ENCODE measurements at regions not wholly inside any gene's neighbourhood (a gene's known extent, or its start where the extent isn't known, plus 50 kb on each side); places are given as distances from the start of the nearest gene placed in this dataset.

DNA sequence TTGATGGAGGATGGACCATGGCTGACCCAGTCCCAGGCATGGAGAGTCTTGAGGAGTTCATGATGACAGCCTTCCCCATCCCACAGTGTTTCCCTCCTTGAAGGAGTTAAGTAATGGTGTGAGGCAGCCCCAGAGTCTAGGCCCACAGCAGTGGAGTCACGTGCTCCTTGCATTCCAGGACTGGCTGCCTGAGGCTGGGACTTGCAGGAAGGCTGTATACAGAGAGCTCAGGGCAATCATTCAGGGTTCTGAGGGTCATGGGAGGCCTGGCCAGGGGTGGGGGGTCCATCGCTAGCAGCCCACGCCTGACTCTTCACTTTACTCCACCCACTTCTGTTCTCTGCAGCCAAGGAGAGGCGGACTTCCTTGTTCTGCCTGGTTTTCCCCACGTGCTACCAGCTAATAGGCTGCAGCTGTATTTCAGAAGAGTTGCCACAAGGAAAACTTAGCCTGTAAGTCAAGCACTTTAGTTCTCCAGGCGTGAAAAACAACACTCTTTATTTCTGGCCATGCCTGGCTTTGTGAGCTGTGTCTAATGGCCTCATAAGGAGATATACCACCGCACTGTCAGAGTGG is 272.5 kb downstream of the DHX35 start:
- H3K36me3 Mint-ChIP-seq (ENCODE audit: low read depth): no peaks in the 10 kb centered on the region
- H3K27ac Mint-ChIP-seq: no peak overlapping the region
- no peaks in the 10 kb centered on the region for H3K4me1 Mint-ChIP-seq (ENCODE audit: low read depth)
- peaks cover 6% of the 10 kb centered on the region for H3K27me3 Mint-ChIP-seq
- no peak for DNase-seq
- no peaks in the 10 kb centered on the region for H3K9me3 Mint-ChIP-seq
- no peak overlapping the region for H3K4me3 Mint-ChIP-seq

DNA sequence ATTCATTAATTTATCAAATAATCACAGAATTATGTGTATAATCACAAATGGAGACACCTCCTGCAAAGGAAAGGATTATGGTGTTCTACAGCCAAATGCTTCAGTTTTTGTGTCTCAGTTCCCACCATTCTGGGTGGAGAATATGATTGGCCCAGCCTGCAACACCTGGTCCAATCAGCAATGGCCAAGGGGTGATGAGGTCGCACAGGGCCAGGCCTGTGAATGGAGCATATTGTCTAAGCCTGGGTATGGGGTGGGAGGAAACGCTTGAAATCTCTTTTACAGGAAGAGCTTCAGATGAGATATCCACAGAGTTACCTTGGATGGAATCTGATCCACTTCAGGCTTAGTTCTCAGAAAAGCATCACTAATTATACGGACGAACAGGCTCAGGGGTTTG is 271.6 kb downstream of the DHX35 start:
- H3K9me3 Mint-ChIP-seq: no peaks in the 10 kb centered on the region
- H3K4me1 Mint-ChIP-seq (ENCODE audit: low read depth): no peaks in the 10 kb centered on the region
- no peaks in the 10 kb centered on the region for H3K36me3 Mint-ChIP-seq (ENCODE audit: low read depth)
- H3K27me3 Mint-ChIP-seq: peaks cover 6% of the 10 kb centered on the region
- H3K27ac Mint-ChIP-seq: no peak overlapping the region
- no peak for DNase-seq
- H3K4me3 Mint-ChIP-seq: no peak overlapping the region

- Mint-ChIP-seq H3K27me3 (peaks cover 9% of the 10 kb centered on the region), H3K4me3 (no peak overlapping the region), H3K4me1 (ENCODE audit: low read depth) (no peaks in the 10 kb centered on the region), H3K27ac (no peak overlapping the region), H3K9me3 (no peaks in the 10 kb centered on the region), H3K36me3 (ENCODE audit: low read depth) (no peaks in the 10 kb centered on the region)
- DNase-seq: no peak
Observed at GRCh38 chr20:39227416-39227815, 265.3 kb downstream of the DHX35 start.

- Mint-ChIP-seq H3K36me3 (ENCODE audit: low read depth) (no peaks in the 10 kb centered on the region), H3K9me3 (no peaks in the 10 kb centered on the region), H3K4me3 (no peak overlapping the region), H3K27me3 (peaks cover 9% of the 10 kb centered on the region), H3K4me1 (ENCODE audit: low read depth) (no peaks in the 10 kb centered on the region), H3K27ac (no peak overlapping the region)
- no peak for DNase-seq
Observed at GRCh38 chr20:39225978-39226377, 263.8 kb downstream of the DHX35 start.

DNA sequence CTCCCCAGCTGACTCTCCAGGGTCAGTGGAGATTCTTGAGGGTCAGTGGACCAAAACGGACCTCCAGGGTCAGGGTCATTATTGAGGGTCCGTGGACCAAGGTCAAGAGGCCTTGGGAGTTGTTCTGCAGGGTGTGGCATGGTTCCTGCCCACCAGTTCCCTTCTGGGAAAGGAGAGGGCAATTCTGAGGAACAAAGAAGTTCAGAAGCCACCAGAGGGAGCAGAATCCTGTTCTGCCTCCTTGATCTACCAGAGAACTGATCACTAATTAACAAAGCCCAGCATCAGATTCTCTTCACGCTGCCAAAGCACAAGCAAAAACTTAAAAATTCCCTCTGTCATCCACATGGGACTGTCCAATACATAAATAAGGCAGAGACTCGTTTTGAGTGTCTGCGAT is 263.4 kb downstream of the DHX35 start:
- Mint-ChIP-seq H3K27ac (no peak overlapping the region), H3K9me3 (no peaks in the 10 kb centered on the region), H3K36me3 (ENCODE audit: low read depth) (no peaks in the 10 kb centered on the region), H3K27me3 (peaks cover 14% of the 10 kb centered on the region), H3K4me3 (no peak overlapping the region), H3K4me1 (ENCODE audit: low read depth) (no peaks in the 10 kb centered on the region)
- no peak for DNase-seq

DNA sequence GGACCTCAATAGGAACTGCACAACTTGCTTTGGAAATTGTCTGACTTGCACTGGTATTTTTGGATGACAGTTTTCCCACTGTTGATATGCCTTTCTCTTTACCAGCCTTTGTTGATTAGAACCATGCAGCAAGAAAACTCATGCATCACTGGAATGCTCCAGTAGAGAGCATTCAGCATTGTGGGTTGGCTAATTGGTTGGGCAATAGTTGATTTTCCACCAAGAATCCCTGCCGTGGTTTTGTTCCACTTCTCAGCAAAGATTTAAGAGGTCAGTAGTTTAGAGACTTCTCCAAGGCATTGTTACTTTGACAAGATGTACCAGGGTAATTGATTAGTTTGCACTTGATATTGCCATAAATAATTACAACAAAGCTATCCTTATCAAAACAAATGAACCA is 260.0 kb downstream of the DHX35 start:
- H3K4me3 Mint-ChIP-seq: no peak overlapping the region
- no peak overlapping the region for H3K27ac Mint-ChIP-seq
- no peak for DNase-seq
- H3K27me3 Mint-ChIP-seq: peaks cover 17% of the 10 kb centered on the region
- no peaks in the 10 kb centered on the region for H3K4me1 Mint-ChIP-seq (ENCODE audit: low read depth)
- H3K36me3 Mint-ChIP-seq (ENCODE audit: low read depth): no peaks in the 10 kb centered on the region
- H3K9me3 Mint-ChIP-seq: no peaks in the 10 kb centered on the region

DNA sequence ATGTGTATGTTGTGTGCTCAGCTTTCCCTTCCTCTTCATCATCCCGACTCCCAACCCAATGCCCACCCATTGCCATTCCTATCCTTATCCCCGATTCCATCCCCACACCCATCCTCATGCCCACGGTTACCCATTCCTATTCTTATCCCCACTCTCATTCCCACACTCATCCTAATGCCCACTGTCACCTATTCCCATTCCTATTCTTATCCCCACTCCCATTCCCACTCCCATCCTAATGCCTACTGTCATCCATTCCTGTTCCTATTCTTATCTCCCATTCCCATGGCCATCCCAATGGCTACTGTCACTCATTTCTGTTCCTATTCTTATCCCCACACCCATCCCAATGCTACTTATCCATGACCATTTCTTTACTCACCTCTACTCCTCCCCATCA is 254.1 kb downstream of the DHX35 start:
- no peaks in the 10 kb centered on the region for H3K9me3 Mint-ChIP-seq
- H3K4me1 Mint-ChIP-seq (ENCODE audit: low read depth): no peaks in the 10 kb centered on the region
- peaks cover 23% of the 10 kb centered on the region for H3K27me3 Mint-ChIP-seq
- DNase-seq: no peak
- no peak overlapping the region for H3K4me3 Mint-ChIP-seq
- H3K36me3 Mint-ChIP-seq (ENCODE audit: low read depth): no peaks in the 10 kb centered on the region
- no peak overlapping the region for H3K27ac Mint-ChIP-seq

GRCh38 chr20:39214828-39215227 is 252.7 kb downstream of the DHX35 start:
- no peak overlapping the region for H3K4me3 Mint-ChIP-seq
- DNase-seq: no peak
- no peaks in the 10 kb centered on the region for H3K9me3 Mint-ChIP-seq
- peaks cover 15% of the 10 kb centered on the region for H3K27me3 Mint-ChIP-seq
- H3K27ac Mint-ChIP-seq: no peak overlapping the region
- H3K36me3 Mint-ChIP-seq (ENCODE audit: low read depth): no peaks in the 10 kb centered on the region
- no peaks in the 10 kb centered on the region for H3K4me1 Mint-ChIP-seq (ENCODE audit: low read depth)

DNA sequence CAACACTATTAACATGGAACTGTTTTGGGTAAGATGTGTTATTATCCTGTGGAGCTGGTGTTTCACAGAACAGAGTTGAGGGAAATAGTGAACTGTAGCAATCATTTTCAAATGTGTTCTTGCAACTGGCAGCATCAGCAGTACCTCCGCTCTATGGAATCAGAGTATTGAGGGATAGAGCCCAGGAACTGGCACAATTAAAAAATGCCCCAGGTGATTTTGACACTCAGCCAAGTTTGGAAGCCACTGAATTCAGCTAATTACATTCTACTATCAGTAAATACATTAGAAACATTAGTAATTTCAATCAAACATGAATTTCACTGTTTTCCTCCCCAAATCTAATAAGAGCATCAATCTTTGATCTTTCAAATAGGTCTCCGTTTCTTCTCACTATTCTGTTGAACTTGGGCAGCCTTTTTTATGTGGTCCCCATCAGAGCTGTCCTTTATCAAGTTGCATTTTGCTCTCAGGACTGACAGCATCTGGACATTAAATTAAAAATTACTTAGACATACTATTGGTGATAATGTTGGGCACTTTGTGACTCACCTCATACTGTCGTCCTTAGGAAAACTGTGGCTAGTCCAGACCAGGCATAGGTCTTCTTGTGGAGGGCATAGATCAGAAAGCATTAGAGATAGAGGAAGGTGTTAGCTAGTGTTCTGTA is 251.5 kb downstream of the DHX35 start:
- Mint-ChIP-seq H3K9me3 (no peaks in the 10 kb centered on the region), H3K36me3 (ENCODE audit: low read depth) (no peaks in the 10 kb centered on the region), H3K4me3 (no peak overlapping the region), H3K27me3 (peaks cover 21% of the 10 kb centered on the region), H3K27ac (no peak overlapping the region), H3K4me1 (ENCODE audit: low read depth) (no peaks in the 10 kb centered on the region)
- no peak for DNase-seq

DNA sequence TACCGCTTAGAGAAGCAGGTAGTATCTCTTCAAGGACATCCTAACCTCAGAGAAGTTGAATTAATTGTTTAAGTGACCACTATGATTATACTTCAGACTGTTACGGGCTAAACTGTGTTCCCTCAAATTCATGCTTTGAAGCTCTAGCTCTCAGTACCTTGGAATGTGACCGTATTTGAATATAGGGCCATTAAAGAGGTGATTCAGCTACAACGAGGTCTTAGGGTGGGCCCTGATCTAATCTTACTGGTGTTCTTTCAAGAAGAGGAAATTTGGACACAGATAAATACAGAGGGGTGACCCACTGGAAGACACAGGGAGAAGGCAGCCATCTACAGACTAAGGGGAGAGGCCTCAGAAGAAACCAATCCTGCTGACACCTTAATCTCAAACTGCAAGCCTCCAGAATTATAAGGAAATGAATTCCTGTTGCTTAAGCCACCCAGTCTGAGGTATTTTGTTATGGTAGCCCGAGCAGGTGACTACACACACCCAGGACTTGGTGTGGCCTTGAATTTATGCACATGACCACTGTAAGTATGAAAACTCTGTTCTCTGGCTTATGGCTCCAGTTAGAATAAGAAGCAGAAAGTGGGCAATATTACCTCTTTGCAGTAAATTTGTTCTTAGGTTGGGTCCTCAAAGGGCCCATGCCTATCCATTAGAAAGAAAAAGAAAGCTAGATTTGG is 249.1 kb downstream of the DHX35 start:
- no peaks in the 10 kb centered on the region for H3K36me3 Mint-ChIP-seq (ENCODE audit: low read depth)
- H3K27me3 Mint-ChIP-seq: peaks cover 18% of the 10 kb centered on the region
- H3K4me1 Mint-ChIP-seq (ENCODE audit: low read depth): no peaks in the 10 kb centered on the region
- H3K27ac Mint-ChIP-seq: no peak overlapping the region
- DNase-seq: no peak
- H3K4me3 Mint-ChIP-seq: no peak overlapping the region
- no peaks in the 10 kb centered on the region for H3K9me3 Mint-ChIP-seq

- no peaks in the 10 kb centered on the region for H3K4me1 Mint-ChIP-seq (ENCODE audit: low read depth)
- H3K9me3 Mint-ChIP-seq: no peaks in the 10 kb centered on the region
- no peaks in the 10 kb centered on the region for H3K36me3 Mint-ChIP-seq (ENCODE audit: low read depth)
- DNase-seq: no peak
- H3K27me3 Mint-ChIP-seq: peaks cover 16% of the 10 kb centered on the region
- H3K4me3 Mint-ChIP-seq: no peak overlapping the region
- no peak overlapping the region for H3K27ac Mint-ChIP-seq
Observed at GRCh38 chr20:39210341-39211036, 248.3 kb downstream of the DHX35 start.

- DNase-seq: no peak
- no peaks in the 10 kb centered on the region for H3K4me1 Mint-ChIP-seq (ENCODE audit: low read depth)
- H3K9me3 Mint-ChIP-seq: peaks cover 2% of the 10 kb centered on the region
- no peaks in the 10 kb centered on the region for H3K36me3 Mint-ChIP-seq (ENCODE audit: low read depth)
- no peak overlapping the region for H3K4me3 Mint-ChIP-seq
- no peak overlapping the region for H3K27ac Mint-ChIP-seq
- H3K27me3 Mint-ChIP-seq: peaks cover 11% of the 10 kb centered on the region
Observed at GRCh38 chr20:39206899-39207564, 244.9 kb downstream of the DHX35 start.

- H3K27me3 Mint-ChIP-seq: peaks cover 20% of the 10 kb centered on the region
- H3K27ac Mint-ChIP-seq: no peak overlapping the region
- H3K4me3 Mint-ChIP-seq: no peak overlapping the region
- H3K36me3 Mint-ChIP-seq (ENCODE audit: low read depth): no peaks in the 10 kb centered on the region
- no peaks in the 10 kb centered on the region for H3K4me1 Mint-ChIP-seq (ENCODE audit: low read depth)
- H3K9me3 Mint-ChIP-seq: peaks cover 5% of the 10 kb centered on the region
- no peak for DNase-seq
Observed at GRCh38 chr20:39195582-39196021, 233.5 kb downstream of the DHX35 start.

GRCh38 chr20:39190666-39191570 is 228.8 kb downstream of the DHX35 start:
- peaks cover 13% of the 10 kb centered on the region for H3K27me3 Mint-ChIP-seq
- H3K4me3 Mint-ChIP-seq: no peak overlapping the region
- no peaks in the 10 kb centered on the region for H3K36me3 Mint-ChIP-seq (ENCODE audit: low read depth)
- no peaks in the 10 kb centered on the region for H3K4me1 Mint-ChIP-seq (ENCODE audit: low read depth)
- H3K27ac Mint-ChIP-seq: no peak overlapping the region
- H3K9me3 Mint-ChIP-seq: no peaks in the 10 kb centered on the region
- no peak for DNase-seq
